ENCODE measurements at regions not wholly inside any gene's neighbourhood (a gene's known extent, or its start where the extent isn't known, plus 50 kb on each side); places are given as distances from the start of the nearest gene placed in this dataset.
A peak's percentile ranks its signal among the peaks of the same experiment; 100 is the strongest.
"Not testable (repeated sequence)": the region's sequence is repeated elsewhere in the genome, so short reads cannot be mapped to it uniquely, and the experiment has no call there.

DNA sequence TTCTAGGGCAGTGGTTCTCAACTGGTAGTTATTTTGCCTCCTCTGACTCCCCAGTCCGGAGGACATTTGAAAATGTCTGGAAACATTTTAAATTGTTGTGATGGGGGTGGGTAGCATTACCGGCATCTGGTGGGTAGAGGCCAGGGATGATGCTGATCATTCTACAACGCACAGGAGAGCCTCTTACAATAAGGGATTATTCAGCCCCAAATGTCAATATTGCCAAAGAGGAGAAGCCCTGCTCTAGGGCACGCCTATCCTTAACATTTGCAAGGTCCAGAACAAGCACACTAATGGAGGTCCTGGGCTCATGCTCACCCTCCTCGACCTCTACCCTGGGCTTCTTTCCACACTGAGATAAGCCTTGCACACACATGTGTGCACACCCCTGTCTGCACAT, 106.4 kb downstream of the MINAR1 start:
- no peak for DNase-seq (ENCODE audit: extremely low read depth, low read depth, low spot score)

DNA sequence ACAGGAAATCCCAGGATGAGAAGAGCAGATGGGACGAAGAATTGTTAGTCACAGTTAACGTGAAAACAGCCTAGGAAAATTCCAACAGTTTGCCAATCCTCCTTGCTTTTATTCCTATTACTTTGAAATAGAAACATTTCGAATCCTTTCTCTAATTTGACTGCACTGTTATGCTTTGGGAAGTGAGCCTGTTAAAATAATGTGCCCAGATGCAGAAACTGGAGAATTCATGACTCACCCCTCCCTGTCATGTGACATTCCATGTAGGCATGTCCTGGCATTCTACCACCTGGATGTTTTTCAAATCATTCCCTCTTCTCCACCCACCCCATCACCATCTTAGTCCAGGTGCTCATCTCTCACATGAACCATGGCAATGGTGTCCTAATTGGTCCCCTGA, 107.3 kb downstream of the MINAR1 start:
- no peak for DNase-seq (ENCODE audit: extremely low read depth, low read depth, low spot score)

DNA sequence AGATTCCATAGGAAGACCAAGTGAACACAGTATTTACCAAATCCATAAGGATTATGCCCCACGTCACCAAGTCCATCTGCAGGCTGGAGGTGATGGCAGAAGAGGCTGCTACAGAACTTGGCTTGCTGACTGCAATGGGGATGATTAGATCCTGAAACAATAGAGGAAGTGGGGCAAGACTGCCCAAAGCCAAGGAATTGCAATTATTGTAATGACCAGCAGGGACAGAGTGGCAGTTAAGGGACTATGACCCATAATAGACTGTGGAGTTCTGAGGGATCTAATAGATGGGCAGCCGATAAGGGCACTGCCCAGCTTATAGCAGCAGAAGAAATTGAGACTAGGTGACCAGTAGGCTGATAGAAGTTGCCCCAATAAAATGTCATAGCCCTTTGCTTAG, 108.4 kb downstream of the MINAR1 start:
- DNase-seq (ENCODE audit: extremely low read depth, low read depth, low spot score): no peak

GRCh38 chr15:79541196-79541595, 109.1 kb downstream of the MINAR1 start:
- no peak for DNase-seq (ENCODE audit: extremely low read depth, low read depth, low spot score)

DNA sequence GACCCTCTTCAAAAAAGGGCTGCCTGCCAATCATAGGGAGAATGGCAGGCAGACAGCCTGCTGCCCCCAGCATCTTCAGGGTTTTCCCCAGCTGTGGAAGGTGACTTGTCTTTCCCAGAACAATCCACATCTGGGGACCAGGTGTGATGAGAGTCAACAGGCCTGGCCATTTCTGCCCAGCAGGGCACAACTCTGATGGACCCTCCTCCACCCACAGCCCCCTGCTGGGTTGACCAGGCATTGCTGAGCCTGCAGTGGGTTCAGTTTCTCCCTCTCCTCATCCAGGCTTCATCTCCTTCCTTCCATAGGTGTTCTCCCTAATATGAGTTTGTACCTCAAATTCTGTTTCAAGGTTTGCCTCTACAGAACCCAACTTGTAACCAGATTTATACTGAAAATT, 111.0 kb downstream of the MINAR1 start:
- DNase-seq (ENCODE audit: extremely low read depth, low read depth, low spot score): no peak

DNA sequence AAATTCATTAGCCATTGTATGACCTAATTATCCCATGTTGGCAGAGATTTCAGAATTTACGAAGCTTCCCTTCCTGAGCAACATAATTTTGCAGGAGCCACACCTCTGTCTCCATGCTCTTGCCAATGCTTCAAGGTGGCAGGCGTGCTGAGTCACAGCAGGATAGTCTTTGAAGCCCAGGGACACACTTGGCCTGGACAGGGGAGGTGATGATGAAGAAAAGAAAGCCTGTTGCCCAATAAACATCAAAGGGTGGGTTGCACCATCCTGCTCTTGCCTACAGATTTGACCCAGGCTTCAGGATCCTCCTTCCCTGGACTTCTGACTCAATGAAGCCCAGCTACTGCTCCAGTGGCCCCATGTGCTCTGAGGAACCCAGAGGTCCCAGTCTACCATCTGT, 117.1 kb downstream of the MINAR1 start:
- no peak for DNase-seq (ENCODE audit: extremely low read depth, low read depth, low spot score)

DNA sequence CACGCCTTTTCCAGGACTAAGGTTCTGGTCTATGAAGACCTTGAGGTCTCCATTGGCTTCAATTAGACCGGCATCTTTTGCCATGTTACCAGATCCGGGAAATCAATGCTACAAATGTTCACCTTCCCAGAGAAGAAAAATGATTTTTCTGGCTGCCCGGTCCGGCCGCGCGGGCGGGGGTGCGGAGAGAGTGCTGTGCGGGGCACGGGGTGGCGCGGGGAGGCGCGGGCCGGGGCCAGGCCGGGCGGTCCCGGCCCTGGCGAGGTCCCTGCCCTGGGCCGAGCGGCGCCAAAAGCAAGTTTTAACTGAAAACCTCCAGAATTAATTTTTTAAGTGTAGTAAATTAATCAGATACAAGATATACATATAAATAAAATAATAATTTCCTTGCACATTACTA, 128.2 kb downstream of the MINAR1 start:
- DNase-seq (ENCODE audit: extremely low read depth, low read depth, low spot score): no peak

DNA sequence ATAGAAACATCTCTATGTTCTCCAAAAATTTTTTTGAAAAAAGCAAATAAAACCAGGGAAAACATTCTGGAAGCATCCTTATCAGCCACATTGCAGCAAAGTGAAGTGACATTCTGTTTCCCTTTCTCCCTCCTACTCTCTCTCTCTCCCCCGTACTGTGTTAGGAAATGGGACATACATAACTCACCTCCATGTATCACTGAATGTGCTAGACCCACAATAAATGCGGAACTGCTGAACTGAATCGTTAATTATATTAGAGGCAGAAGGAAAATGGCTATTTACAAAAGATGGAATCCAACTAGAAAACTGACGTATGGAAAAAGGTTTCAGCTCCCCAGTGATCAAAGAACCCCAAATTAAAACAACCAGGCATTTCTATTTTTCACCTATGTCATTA, 129.8 kb downstream of the MINAR1 start:
- no peak for DNase-seq (ENCODE audit: extremely low read depth, low read depth, low spot score)

DNA sequence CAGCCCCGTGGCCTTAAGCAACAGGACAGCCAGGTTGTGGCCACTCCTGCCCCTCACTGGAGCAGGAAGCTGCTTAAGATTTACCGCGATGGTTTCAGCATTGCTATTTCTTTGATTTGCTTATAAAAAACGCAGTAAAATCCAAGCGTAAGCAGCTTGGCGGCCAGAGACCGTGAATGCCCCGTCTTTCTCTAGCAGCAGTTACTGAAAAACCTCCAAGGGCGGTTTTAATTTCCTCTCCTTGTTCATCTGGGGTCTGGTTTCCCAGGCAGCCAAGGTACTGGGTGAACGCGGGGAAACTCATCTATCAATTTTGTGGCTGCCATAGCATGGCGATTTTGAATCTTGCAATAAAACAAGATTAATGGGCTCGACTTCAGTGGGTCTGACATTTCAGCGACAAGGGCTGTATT, 130.3 kb downstream of the MINAR1 start:
- no peak for DNase-seq (ENCODE audit: extremely low read depth, low read depth, low spot score)

DNA sequence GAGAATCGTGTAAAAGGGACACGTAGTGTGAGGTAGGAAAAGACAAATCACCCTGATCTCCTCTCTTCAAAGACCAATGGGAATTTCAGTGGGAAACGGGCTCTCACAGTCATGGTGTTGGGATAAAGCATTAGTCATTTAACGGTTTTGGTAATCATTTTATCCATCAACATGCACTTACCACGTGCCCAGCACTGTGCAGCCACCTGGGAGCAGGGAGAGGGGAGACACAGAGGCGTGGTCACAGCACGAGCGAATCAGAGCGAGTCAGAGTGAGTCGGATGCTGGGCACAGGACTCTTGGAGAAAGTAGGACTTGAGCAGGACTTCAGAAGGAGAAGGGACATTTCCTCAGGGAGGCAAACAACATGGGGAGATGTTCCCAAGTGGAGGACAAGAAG, 130.8 kb downstream of the MINAR1 start:
- DNase-seq (ENCODE audit: extremely low read depth, low read depth, low spot score): no peak

DNA sequence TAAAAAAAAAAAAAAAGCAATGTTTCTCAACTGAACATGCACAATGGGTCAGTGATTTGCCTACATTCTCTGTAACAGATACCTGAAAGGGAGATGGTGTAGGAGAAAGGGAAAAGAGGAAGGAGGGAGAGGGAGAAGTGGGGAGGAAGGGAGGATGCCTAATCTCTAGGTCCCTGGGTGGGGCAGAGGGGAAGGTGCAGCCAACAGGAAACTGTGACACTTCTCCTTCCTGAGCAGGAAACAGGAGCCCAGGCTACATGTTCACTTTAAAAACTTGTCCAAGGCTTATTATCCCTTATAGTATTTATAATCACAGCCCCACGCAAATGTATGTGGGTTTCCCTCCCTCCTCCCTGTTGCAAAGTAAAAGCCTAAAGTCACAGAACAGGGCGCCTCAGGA, 137.9 kb downstream of the MINAR1 start:
- no peak for DNase-seq (ENCODE audit: extremely low read depth, low read depth, low spot score)

- DNase-seq (ENCODE audit: extremely low read depth, low read depth, low spot score): no peak
Measured at GRCh38 chr15:79572691-79573404, 140.7 kb downstream of the MINAR1 start.

- not testable (repeated sequence) for DNase-seq (ENCODE audit: extremely low read depth, low read depth, low spot score)
Measured at GRCh38 chr15:79574431-79575273, 142.5 kb downstream of the MINAR1 start.

DNA sequence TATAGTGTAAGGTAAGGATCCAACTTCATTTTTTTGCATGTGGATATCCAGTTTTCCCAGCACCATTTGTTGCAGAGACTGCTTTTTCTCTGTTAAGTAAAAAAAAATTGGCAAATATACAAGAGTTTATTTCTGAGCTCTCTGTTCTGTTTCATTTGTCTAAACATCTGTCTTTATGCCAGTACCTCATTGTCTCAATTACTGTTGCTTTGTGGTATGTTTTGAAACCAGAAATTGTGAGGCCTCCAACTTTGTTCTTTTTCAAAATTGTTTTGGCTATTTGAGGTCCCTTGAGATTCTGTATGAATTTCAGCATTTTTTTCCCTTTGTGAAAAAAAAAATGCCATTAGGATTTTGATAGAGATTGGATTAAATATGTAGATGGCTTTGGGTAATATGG, 150.5 kb downstream of the MINAR1 start:
- no peak for DNase-seq (ENCODE audit: extremely low read depth, low read depth, low spot score)

DNA sequence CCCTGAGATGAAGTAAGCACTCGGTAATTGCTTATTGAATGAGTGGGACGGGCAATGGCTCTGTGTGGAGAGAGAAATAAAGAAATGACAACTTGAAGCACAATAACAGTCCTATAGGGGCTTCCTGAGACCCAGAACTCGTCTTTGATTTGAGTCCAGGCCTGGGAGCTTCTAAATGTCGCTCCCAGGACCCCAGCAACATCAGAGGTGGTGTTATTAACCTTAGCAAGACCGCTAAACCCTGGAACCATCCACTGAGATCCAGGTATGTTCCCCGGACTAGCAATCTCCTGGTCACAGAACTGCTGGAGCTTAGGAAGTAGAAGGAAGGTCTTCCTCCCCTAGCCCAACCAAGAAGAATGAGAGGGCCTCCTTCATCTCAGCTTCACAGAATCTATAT, 160.0 kb downstream of the MINAR1 start:
- DNase-seq (ENCODE audit: extremely low read depth, low read depth, low spot score): no peak

DNA sequence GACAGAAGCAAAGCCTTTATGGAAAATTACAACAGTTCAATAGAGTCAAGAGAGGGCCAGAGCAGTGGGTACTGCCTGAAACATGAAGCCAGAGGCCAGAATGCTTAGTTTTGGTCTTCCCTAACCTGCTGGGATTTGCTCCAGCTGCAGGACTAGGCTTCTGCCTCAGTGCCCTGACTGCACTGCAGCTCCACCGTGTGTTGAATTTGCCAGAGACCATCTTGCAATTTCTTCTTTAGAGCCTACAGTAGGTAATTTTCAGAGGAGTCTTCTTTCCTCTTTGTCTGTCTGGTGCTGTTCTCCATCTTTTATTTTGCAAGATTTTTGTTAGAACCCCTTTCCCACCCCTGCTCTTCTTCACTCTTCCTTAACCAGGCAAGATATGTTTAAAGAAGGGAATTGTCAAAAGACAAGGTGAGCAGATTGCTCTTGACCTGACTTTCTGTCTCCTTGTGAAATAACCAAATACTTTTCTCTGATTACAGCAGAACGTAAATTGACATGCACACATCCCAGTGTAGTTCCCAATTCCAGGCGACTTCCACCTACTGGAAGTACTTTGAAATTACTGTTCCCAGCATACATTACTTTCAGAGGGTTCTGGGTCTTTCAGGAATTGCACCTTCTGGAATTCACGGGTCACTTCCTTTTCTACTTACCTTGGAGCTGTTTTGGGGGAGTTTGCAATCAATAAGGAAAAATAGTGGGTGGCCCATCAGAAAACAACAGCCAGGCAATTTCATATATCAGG, 161.2 kb downstream of the MINAR1 start:
- no peak for DNase-seq (ENCODE audit: extremely low read depth, low read depth, low spot score)

- DNase-seq (ENCODE audit: extremely low read depth, low read depth, low spot score): no peak
Measured at GRCh38 chr15:79595306-79595705, 163.2 kb downstream of the MINAR1 start.

DNA sequence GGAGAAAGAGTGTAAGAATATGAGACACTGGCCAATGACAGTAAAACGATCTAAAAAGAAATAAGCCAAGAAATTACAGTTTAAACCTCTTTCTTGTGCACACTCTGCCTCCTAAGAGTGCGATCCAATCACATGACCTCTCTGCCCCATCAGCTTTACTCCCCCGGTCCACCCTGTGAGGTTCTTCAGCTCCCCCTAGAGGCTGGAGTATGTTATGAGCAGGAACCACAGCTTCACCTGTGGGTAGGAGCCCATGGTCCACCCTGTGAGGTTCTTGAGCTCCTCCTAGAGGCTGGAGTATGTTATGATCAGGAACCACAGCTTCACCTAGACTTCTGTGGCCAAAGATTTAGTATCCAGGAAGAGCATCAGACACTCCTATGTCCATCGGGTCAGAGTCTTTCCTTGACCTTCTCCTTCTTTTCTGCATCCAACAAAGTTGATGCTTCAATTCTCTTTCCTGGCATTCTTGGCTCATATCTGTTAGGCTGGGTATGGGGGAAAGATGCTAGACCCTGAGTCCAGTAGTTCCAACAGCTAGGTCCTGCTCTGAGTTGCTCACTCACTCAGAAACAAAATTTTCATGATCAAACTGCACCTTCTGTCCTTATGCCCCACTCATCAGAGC, 164.0 kb downstream of the MINAR1 start:
- DNase-seq (ENCODE audit: extremely low read depth, low read depth, low spot score): peak; percentile 44

DNA sequence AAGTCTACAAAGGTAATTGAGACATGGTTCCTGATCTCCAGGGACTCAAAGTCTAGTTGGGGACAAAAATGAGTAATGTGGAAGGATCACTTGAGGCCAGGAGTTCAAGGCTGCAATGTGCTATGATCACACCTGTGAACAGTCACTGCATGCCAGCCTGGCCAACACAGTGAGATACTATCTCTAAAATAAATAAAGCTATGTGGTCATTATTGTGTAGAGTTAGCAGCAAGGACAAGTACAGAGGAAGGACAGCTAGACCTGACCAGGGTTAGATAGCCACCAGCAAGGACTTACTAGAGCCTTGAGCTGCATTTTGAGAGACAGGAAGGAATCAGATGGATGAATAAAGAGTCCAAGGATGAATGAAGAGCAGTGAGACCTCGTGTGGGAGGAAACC, 166.5 kb downstream of the MINAR1 start:
- no peak for DNase-seq (ENCODE audit: extremely low read depth, low read depth, low spot score)

DNA sequence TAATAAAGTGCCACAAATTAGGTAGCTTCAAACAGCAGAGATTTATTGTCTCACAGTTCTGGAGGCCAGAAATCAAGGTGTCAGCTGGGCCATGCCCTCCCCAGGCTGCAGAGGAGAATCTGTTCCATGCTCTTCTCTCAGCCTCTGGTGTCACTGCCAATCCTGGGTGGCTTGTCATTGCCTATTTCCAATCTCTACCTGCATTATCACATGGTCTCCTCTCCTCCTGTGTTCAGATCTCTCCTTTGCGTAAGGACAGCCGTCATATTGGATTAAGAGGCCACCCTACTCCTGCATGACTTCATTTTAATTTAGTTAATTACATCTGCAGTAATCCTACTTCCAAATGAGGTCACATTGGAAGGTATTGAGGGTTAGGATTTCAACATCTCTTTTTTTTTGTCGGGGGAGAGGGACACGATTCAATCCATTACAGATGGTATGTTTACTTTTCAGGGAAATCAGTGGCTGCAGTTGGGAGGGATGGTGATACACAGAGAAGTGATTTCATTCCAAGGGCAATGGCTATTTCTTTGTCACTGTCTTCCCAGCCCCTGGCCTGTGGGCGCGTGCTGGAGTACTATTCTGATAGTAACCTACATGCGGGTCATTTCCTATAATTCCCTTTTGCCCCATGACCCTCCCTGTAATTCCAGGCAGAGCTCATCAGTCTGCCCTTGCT, 169.4 kb downstream of the MINAR1 start:
- DNase-seq (ENCODE audit: extremely low read depth, low read depth, low spot score): no peak

DNA sequence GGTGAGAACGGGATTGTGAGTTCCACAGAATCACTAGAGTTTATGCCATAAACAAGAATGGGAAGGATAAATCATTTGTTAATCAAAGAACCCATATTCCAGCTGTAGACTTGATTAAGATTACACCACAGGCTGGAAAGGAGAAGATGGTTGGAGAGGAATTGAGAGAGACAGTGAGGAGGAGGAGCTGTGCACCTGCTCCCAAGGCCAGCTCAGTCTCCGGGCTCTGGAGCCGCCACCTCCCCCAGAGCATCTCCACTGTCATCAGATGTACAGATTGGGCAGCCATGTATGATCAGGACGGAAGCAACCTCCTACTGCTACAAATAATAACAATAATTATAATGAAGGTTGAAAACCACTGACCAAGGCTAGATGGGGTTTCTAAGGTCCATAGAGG, 170.0 kb downstream of the MINAR1 start:
- no peak for DNase-seq (ENCODE audit: extremely low read depth, low read depth, low spot score)

Measured in glomerular endothelial cell (primary cell).